ENCODE measurements at regions not wholly inside any gene's neighbourhood (a gene's known extent, or its start where the extent isn't known, plus 50 kb on each side); places are given as distances from the start of the nearest gene placed in this dataset.

GRCh38 chr10:43939389-43939938, 290.8 kb upstream of the ZNF32 start:
- H3K4me2 ChIP-seq, result peak overlapping the region in 10 of 11 experiments; percentile 11 to 88 (median 68); a peak in 16 of 22 replicates
- no peak overlapping the region for H3K27ac ChIP-seq

DNA sequence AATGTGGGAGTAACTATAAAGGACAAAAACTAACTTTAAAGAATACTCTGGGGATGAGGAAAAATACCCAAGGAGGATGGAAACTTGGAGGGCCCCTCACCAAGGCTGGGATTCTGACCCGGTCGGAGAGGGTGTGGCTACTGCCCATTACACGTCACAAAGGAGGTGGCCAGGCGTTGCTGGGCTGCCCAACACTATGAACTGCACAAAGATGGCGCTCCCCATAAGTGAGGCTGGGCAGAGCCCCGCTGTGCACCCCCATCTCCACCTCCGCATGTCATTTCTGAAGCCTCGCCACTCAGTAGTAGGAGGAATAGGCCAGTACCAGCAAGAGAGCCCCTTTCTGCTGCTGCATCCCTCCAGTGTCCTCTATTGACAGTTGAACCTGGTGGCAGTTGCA, 290.1 kb upstream of the ZNF32 start:
- no peaks in the 10 kb centered on the region for H3K27me3 ChIP-seq
- no peaks in the 10 kb centered on the region for H3K36me3 ChIP-seq
- TF ChIP-seq Cebpa-rat (IDR thresholded peaks at IDR 0.05), result no peak
- H3K4me3 ChIP-seq, result no peak overlapping the region
- no peak overlapping the region for H3K27ac ChIP-seq
- H3K9ac ChIP-seq, result no peak overlapping the region
- H4K20me1 ChIP-seq, result peaks cover 0 to 6% (median 0%) of the 10 kb centered on the region in 11 experiments; a peak in 2 of 22 replicates
- H3K9me3 ChIP-seq (replicated peaks in 1 of 11), result peaks cover 0 to 17% (median 0%) of the 10 kb centered on the region in 11 experiments; a peak in 4 of 22 replicates
- H3K4me1 ChIP-seq, result peaks cover 17 to 56% (median 51%) of the 10 kb centered on the region in 10 experiments
- H3K4me2 ChIP-seq, result peak overlapping the region in 4 of 11 experiments; percentile 65 to 78 (median 68); a peak in 3 of 22 replicates

More at GRCh38 chr10:43939389-43939938, 290.8 kb upstream of the ZNF32 start:
- H3K9me3 ChIP-seq (replicated peaks in 1 of 11), result peaks cover 0 to 10% (median 0%) of the 10 kb centered on the region in 11 experiments; a peak in 4 of 22 replicates
- TF ChIP-seq Cebpa-rat (IDR thresholded peaks at IDR 0.05), result no peak
- H3K4me3 ChIP-seq, result no peak overlapping the region
- no peak overlapping the region for H3K9ac ChIP-seq
- peaks cover 0 to 6% (median 0%) of the 10 kb centered on the region in 11 experiments; a peak in 2 of 22 replicates for H4K20me1 ChIP-seq
- H3K27me3 ChIP-seq, result no peaks in the 10 kb centered on the region
- peaks cover 24 to 56% (median 54%) of the 10 kb centered on the region in 10 experiments for H3K4me1 ChIP-seq
- no peaks in the 10 kb centered on the region for H3K36me3 ChIP-seq

DNA sequence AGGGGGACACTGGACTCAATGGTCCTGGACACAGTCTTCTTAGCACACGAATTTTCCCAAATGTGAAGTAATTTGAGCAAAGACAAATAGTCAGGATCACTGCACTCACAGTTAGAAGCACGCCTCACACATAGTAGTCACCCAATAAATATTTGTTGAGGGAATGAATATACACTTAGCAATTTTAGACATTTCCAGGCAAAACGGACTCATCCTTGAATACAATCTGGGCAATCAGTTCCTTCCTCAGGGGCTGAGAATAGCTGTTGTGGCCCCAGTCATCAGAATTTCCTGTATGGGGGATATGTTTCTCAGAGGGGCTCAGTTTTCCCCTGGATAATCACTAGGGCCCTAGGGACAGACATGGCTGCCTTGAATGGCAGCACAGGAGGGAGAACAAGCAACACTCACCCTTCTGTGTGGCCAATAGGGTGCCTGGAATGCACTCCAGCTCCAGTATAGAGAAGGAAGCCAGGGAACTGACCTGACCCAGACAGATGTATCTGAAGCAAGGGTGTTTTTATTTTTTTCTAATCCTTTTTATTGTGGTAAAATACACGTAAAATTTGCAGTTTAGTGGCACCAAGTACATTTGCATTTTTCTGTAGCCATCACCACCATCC, 282.7 kb upstream of the ZNF32 start:
- peaks cover 0 to 17% (median 0%) of the 10 kb centered on the region in 11 experiments; a peak in 4 of 22 replicates for H3K9me3 ChIP-seq (replicated peaks in 1 of 11)
- no peak overlapping the region for H3K9ac ChIP-seq
- H4K20me1 ChIP-seq, result no peaks in the 10 kb centered on the region
- H3K27me3 ChIP-seq, result no peaks in the 10 kb centered on the region
- no peaks in the 10 kb centered on the region for H3K36me3 ChIP-seq
- H3K27ac ChIP-seq, result no peak overlapping the region
- no peak overlapping the region for H3K4me3 ChIP-seq
- H3K4me2 ChIP-seq, result peak overlapping the region in 3 of 11 experiments; percentile 8 to 20 (median 12); a peak in 2 of 22 replicates
- peaks cover 0 to 18% (median 8%) of the 10 kb centered on the region in 10 experiments; a peak in 13 of 20 replicates for H3K4me1 ChIP-seq
- no peak for TF ChIP-seq Cebpa-rat (IDR thresholded peaks at IDR 0.05)

GRCh38 chr10:43930777-43931176, 282.1 kb upstream of the ZNF32 start:
- H3K36me3 ChIP-seq, result no peaks in the 10 kb centered on the region
- no peak overlapping the region for H3K9ac ChIP-seq
- peaks cover 0 to 18% (median 8%) of the 10 kb centered on the region in 10 experiments; a peak in 13 of 20 replicates for H3K4me1 ChIP-seq
- peaks cover 0 to 17% (median 0%) of the 10 kb centered on the region in 11 experiments; a peak in 4 of 22 replicates for H3K9me3 ChIP-seq (replicated peaks in 1 of 11)
- H3K4me2 ChIP-seq, result peak overlapping the region in 3 of 11 experiments; percentile 8 to 20 (median 12); a peak in 1 of 22 replicates
- no peak for TF ChIP-seq Cebpa-rat (IDR thresholded peaks at IDR 0.05)
- no peak overlapping the region for H3K4me3 ChIP-seq
- no peak overlapping the region for H3K27ac ChIP-seq
- H4K20me1 ChIP-seq, result no peaks in the 10 kb centered on the region
- no peaks in the 10 kb centered on the region for H3K27me3 ChIP-seq

DNA sequence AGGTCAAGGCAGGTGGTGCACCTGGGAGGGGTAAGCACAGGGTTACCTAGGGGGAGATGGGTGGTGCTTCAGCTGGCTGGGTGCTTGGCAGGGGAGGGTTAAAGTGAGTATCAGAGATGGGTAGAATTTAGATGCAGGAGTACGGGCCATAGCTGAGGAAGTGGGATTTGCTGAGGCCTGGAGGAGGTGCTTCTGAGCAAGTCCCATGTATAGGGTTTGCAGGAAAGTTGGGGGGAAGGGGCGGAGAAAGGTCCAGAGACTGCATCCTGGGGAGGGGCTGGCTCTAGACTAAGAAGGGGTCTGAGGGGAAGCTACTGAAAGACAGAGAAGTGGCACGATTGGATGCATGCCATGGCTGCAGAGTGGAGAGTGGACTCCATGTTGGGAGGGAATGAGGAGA, 281.6 kb upstream of the ZNF32 start:
- Histone ChIP-seq H3K9me3 (replicated peaks in 1 of 11) (peaks cover 0 to 15% (median 0%) of the 10 kb centered on the region in 11 experiments; a peak in 4 of 22 replicates), H3K4me2 (no peak overlapping the region), H3K4me3 (no peak overlapping the region), H3K9ac (no peak overlapping the region), H3K27me3 (no peaks in the 10 kb centered on the region), H3K27ac (no peak overlapping the region), H4K20me1 (no peaks in the 10 kb centered on the region), H3K36me3 (no peaks in the 10 kb centered on the region), H3K4me1 (peaks cover 0 to 18% (median 8%) of the 10 kb centered on the region in 10 experiments; a peak in 13 of 20 replicates)
- TF ChIP-seq Cebpa-rat (IDR thresholded peaks at IDR 0.05), result no peak

- no peaks in the 10 kb centered on the region for H4K20me1 ChIP-seq
- H3K27me3 ChIP-seq, result no peaks in the 10 kb centered on the region
- peaks cover 0 to 4% (median 0%) of the 10 kb centered on the region in 11 experiments; a peak in 2 of 22 replicates for H3K9me3 ChIP-seq (replicated peaks in 1 of 11)
- H3K27ac ChIP-seq, result no peak overlapping the region
- no peaks in the 10 kb centered on the region for H3K36me3 ChIP-seq
- H3K4me2 ChIP-seq, result no peak overlapping the region
- H3K9ac ChIP-seq, result no peak overlapping the region
- no peak overlapping the region for H3K4me3 ChIP-seq
- no peak for TF ChIP-seq Cebpa-rat (IDR thresholded peaks at IDR 0.05)
- H3K4me1 ChIP-seq, result peaks cover 0 to 17% (median 7%) of the 10 kb centered on the region in 10 experiments; a peak in 13 of 20 replicates
Measured at GRCh38 chr10:43929122-43929521, 280.4 kb upstream of the ZNF32 start.

DNA sequence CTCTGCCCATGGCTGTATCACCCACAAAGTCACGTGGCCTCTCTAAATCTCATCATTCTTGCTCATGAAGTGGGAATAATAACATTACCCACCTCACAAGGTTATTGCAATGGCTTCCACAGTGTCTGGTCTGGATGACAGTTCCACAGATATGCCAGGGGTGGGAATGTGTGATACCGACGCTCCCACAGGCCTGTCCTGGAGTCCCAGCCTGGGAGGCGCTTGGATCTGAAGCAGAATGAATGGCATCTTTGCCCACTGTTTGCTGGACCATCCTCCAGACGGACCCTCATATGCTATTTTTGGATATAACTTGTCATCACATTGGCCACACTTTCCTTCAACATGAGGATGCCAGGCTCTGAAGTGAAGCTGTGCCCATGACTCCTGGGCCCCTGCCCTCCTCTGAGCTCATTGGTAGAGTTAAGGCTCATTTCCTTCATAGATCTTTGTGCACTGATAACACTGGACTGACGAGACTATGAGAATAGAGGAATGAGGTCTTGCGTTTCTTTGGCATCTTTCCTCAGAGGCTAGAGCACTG, 279.8 kb upstream of the ZNF32 start:
- no peak for TF ChIP-seq Cebpa-rat (IDR thresholded peaks at IDR 0.05)
- Histone ChIP-seq H3K4me2 (no peak overlapping the region), H3K4me3 (no peak overlapping the region), H3K27ac (no peak overlapping the region), H3K36me3 (no peaks in the 10 kb centered on the region), H3K4me1 (peaks cover 0 to 11% (median under 1%) of the 10 kb centered on the region in 10 experiments; a peak in 10 of 20 replicates), H3K9me3 (replicated peaks in 1 of 11) (no peaks in the 10 kb centered on the region), H3K27me3 (no peaks in the 10 kb centered on the region), H3K9ac (no peak overlapping the region), H4K20me1 (no peaks in the 10 kb centered on the region)

GRCh38 chr10:43926875-43927406, 278.3 kb upstream of the ZNF32 start:
- Histone ChIP-seq H3K4me3 (no peak overlapping the region), H3K27me3 (no peaks in the 10 kb centered on the region), H3K9ac (no peak overlapping the region), H3K4me1 (peaks cover 0 to 10% (median 0%) of the 10 kb centered on the region in 10 experiments; a peak in 5 of 20 replicates), H4K20me1 (no peaks in the 10 kb centered on the region), H3K36me3 (no peaks in the 10 kb centered on the region), H3K27ac (no peak overlapping the region), H3K4me2 (no peak overlapping the region), H3K9me3 (replicated peaks in 1 of 11) (no peaks in the 10 kb centered on the region)
- TF ChIP-seq Cebpa-rat (IDR thresholded peaks at IDR 0.05), result no peak

DNA sequence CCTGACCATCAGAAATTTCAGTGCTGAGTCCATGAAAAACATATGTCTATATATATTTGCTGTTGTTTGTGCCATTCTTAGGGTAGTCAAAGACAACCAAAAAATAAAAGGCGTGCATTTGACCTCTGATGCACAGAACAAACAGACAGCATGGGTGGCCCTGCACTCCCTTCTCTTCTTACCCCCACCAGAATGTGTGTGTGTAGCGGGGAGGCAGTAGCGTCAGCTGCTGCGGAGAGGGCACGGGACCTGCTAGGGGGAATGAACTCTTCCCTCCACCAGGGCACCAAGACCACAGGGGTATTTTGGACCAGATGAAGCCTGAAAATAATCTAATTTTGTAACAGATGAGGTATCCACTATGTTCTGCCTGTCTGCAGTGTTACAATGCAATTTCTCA, 277.7 kb upstream of the ZNF32 start:
- H4K20me1 ChIP-seq, result no peaks in the 10 kb centered on the region
- no peaks in the 10 kb centered on the region for H3K36me3 ChIP-seq
- H3K4me1 ChIP-seq, result peaks cover 0 to 7% (median 0%) of the 10 kb centered on the region in 10 experiments; a peak in 5 of 20 replicates
- TF ChIP-seq Cebpa-rat (IDR thresholded peaks at IDR 0.05), result no peak
- no peak overlapping the region for H3K9ac ChIP-seq
- no peak overlapping the region for H3K4me2 ChIP-seq
- H3K4me3 ChIP-seq, result no peak overlapping the region
- H3K27ac ChIP-seq, result no peak overlapping the region
- H3K9me3 ChIP-seq (replicated peaks in 1 of 11), result no peaks in the 10 kb centered on the region
- no peaks in the 10 kb centered on the region for H3K27me3 ChIP-seq

Data from BLaER1 treated with 17β-estradiol and CSF1 and Interleukin-3, amounts not matched to agents 10 nM and 100 nM (cell line).